HG03520 (cell line): ENCODE measurements at regions not wholly inside any gene's neighbourhood (a gene's known extent, or its start where the extent isn't known, plus 50 kb on each side); places are given as distances from the start of the nearest gene placed in this dataset.
A peak's percentile ranks its signal among the peaks of the same experiment; 100 is the strongest.
"Not testable (repeated sequence)": the region's sequence is repeated elsewhere in the genome, so short reads cannot be mapped to it uniquely, and the experiment has no call there.

ENCODE experiments used
- ATAC-seq: cut with Tn5 transposase; IDR thresholded peaks from one replicate; pipeline ENCODE4 v1.9.1; 2021; ENCODE audit warnings: mild to moderate bottlenecking, moderate library complexity; ENCODE audit not compliant: unreplicated experiment

DNA sequence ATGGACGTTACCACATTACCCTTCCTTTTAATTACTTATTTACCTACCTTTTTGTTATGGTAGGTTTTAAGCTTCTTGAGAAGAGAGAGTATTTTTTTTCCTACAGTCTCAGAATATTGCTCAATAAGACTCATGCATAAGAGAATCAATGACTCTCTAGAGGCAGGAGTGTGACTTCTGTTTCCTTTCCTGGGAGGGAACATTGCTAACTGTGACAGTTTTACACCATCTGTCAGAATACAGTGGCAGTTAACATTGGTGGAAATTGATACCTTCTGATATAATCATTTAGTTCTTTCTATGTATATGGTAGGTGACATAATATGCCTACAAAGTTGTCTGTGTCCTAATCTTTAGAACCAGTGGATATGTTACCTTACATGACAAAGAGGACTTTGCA is 348.7 kb upstream of the POT1 start:
- no peak for ATAC-seq

- not testable (repeated sequence) for ATAC-seq
These were observed 345.1 kb upstream of the POT1 start for GRCh38 chr7:125274742-125275141.

DNA sequence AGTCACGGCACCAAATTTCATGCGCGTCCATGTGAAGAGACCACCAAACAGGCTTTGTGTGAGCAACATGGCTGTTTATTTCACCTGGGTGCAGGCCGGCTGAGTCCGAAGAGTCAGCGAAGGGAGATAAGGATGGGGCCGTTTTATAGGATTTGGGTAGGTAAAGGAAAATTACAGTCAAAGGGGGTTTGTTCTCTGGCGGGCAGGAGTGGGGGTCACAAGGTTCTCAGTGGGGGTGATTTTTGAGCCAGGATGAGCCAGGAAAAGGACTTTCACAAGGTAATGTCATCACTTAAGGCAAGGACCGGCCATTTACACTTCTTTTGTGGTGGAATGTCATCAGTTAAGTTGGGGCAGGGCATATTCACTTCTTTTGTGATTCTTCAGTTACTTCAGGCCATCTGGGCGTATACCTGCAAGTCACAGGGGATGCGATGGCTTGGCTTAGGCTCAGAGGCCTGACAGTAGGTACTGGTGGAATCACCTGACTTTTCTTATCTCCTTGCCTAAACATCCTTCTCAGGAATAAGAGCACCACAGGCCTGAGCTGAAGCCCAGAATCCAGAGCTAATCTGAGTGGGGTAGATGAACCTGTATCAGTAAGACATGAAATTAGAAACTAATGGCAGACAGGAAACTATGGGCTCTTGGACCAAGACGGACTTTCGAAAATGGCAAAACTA is 334.7 kb upstream of the POT1 start:
- ATAC-seq: not testable (repeated sequence)

GRCh38 chr7:125258876-125259417 is 329.3 kb upstream of the POT1 start:
- not testable (repeated sequence) for ATAC-seq

- ATAC-seq: no peak
These were observed 328.0 kb upstream of the POT1 start for GRCh38 chr7:125257617-125258016.

- no peak for ATAC-seq
These were observed 326.8 kb upstream of the POT1 start for GRCh38 chr7:125256446-125256845.

- ATAC-seq: no peak
These were observed 326.2 kb upstream of the POT1 start for GRCh38 chr7:125255810-125256209.

- no peak for ATAC-seq
These were observed 324.9 kb upstream of the POT1 start for GRCh38 chr7:125254566-125254965.

DNA sequence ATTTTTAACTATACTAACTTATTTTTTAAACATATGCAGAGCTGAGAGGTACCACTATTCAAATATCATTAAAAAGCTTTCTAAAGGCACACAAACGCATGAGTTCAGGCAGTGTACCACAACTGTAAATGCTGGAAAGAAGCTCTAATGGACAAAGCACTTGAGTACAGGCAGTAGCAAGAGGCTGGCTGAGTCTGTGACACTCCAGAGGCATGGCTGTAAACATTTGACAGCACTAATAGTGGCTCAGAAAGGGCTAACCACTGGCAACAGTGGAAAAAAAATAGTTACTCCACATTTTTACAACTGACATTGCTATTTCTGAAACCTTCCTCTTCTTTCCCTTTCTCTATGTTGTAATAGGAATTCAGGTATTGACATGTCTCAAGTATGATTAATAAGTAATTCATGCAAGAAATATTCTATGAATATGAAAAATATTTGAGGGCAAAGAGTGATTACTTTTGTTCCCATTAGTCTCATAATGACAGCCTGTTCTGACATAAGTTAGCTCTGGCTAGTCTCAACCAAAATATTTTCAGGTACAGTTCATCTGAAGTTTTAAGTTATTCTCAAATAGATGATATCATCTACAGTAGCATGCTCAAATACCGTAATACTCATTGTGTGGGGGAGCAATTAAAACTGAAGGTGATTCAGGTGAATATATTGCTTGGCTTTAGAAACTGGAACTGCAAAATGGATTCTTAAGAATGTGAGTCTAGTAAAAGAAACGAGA is 324.0 kb upstream of the POT1 start:
- ATAC-seq: no peak

- no peak for ATAC-seq
These were observed 318.0 kb upstream of the POT1 start for GRCh38 chr7:125247514-125248098.

- no peak for ATAC-seq
These were observed 317.1 kb upstream of the POT1 start for GRCh38 chr7:125246706-125247105.

DNA sequence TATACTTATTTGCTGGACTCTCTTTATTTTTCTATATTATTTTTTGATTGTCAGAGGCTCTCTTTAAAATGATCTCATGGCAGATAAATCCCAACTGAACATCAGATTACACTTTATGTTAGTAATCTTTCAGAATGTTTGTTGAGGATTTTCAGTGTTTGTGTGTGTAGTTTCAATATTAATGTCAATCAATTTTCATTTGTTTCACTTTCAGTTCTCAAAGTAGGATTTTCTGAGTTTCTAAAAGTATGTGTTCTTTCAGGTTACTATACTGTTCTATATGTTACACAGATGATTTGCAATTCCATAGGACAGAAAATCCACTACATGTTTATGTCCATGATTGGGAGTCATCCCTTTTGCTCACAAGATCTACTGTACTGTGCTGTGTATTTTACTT is 311.9 kb upstream of the POT1 start:
- peak; percentile 66 for ATAC-seq

DNA sequence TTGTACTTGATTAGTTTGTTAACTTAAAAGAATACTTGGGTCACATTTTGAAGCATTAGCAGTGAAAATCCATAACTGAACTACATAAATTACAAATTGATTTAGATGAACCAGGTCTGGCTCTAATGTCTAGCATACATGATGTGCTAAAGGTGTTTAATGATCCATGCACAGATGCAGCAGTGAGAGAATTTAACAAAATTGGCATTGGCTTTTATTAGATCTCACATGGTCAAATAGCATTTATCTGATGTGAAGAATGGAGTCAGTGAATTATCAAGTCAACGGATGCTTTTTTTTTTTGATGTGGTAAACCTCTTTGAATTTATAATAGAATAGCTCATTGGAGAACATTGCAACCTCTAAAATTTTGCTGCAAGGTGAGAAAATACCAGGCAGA is 293.0 kb upstream of the POT1 start:
- ATAC-seq: no peak

DNA sequence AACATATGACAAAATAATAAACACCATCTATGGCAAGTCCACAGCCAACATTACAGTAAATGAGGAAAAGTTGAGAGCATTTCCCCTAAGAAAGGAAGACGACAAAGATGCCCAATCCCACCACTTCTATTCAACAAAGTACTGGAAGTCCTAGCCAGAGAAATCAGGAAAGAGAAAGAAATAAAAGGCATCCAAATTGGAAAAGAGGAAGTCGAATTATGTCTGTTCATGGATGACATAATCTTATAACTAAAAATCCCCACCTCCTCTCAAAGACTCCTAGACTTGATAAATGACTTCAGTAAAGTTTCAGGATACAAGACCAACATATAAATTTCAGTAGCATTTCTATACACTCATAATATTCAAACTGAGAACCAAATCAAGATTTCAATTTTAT is 288.5 kb upstream of the POT1 start:
- no peak for ATAC-seq

GRCh38 chr7:125201002-125201401 is 271.4 kb upstream of the POT1 start:
- no peak for ATAC-seq

GRCh38 chr7:125197731-125198393 is 268.2 kb upstream of the POT1 start:
- ATAC-seq: no peak

GRCh38 chr7:125195156-125195555 is 265.5 kb upstream of the POT1 start:
- no peak for ATAC-seq

GRCh38 chr7:125193263-125193662 is 263.6 kb upstream of the POT1 start:
- no peak for ATAC-seq

DNA sequence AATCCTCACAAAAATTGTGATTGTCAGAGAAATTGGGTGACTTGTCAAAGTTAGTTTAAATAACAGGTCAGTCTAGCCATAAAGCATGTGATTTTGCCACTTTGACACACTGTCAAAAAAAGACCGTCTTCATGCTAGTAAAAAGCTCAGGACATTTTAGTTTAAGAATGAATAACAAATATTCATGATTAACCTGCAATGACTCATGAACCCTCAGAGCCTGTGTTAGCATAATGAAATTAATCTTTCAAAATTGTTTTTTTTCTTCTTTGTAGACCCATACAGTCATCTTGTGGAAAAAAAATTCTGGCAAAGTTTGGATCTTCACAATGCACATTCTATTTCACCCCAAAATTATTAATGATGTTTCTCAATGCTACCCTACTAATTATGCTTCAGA is 255.2 kb upstream of the POT1 start:
- ATAC-seq: no peak

GRCh38 chr7:125181569-125182267 is 252.1 kb upstream of the POT1 start:
- ATAC-seq: not testable (repeated sequence)

- ATAC-seq: no peak
These were observed 243.9 kb upstream of the POT1 start for GRCh38 chr7:125173571-125173970.
